ENCODE measurements at regions not wholly inside any gene's neighbourhood (a gene's known extent, or its start where the extent isn't known, plus 50 kb on each side); places are given as distances from the start of the nearest gene placed in this dataset.

- Mint-ChIP-seq H3K36me3 (no peaks in the 10 kb centered on the region), H3K4me1 (no peaks in the 10 kb centered on the region), H3K27ac (no peak overlapping the region), H3K4me3 (no peak overlapping the region), H3K9me3 (no peaks in the 10 kb centered on the region), H3K27me3 (ENCODE audit: low read depth) (peaks cover 6% of the 10 kb centered on the region)
- DNase-seq (ENCODE audit: low spot score in 2 of 2, unreplicated experiment in 2 of 2), result no peak
- no peak for TF ChIP-seq CTCF (IDR thresholded peaks at IDR 0.05; ENCODE audit: unreplicated experiment)
These were observed 227.9 kb downstream of the HNRNPD start for GRCh38 chr4:82145850-82146249.

GRCh38 chr4:82140422-82140821 is 233.4 kb downstream of the HNRNPD start:
- Mint-ChIP-seq H3K9me3 (peaks cover 9% of the 10 kb centered on the region), H3K4me1 (no peaks in the 10 kb centered on the region), H3K4me3 (no peak overlapping the region), H3K27ac (no peak overlapping the region), H3K27me3 (ENCODE audit: low read depth) (peaks cover 1% of the 10 kb centered on the region), H3K36me3 (no peaks in the 10 kb centered on the region)
- TF ChIP-seq CTCF (IDR thresholded peaks at IDR 0.05; ENCODE audit: unreplicated experiment), result no peak
- DNase-seq (ENCODE audit: low spot score in 2 of 2, unreplicated experiment in 2 of 2), result no peak

- Mint-ChIP-seq H3K4me1 (no peaks in the 10 kb centered on the region), H3K27me3 (ENCODE audit: low read depth) (peaks cover 5% of the 10 kb centered on the region), H3K36me3 (no peaks in the 10 kb centered on the region), H3K4me3 (no peak overlapping the region), H3K9me3 (peaks cover 9% of the 10 kb centered on the region), H3K27ac (no peak overlapping the region)
- no peak for TF ChIP-seq CTCF (IDR thresholded peaks at IDR 0.05; ENCODE audit: unreplicated experiment)
- DNase-seq (ENCODE audit: low spot score in 2 of 2, unreplicated experiment in 2 of 2), result no peak
These were observed 234.5 kb downstream of the HNRNPD start for GRCh38 chr4:82139287-82139686.

- DNase-seq (ENCODE audit: low spot score in 2 of 2, unreplicated experiment in 2 of 2), result no peak
- TF ChIP-seq CTCF (IDR thresholded peaks at IDR 0.05; ENCODE audit: unreplicated experiment), result no peak
- H3K4me3 Mint-ChIP-seq, result no peak overlapping the region
- H3K4me1 Mint-ChIP-seq, result no peaks in the 10 kb centered on the region
- H3K27ac Mint-ChIP-seq, result no peak overlapping the region
- H3K36me3 Mint-ChIP-seq, result no peaks in the 10 kb centered on the region
- peaks cover 12% of the 10 kb centered on the region for H3K27me3 Mint-ChIP-seq (ENCODE audit: low read depth)
- peaks cover 9% of the 10 kb centered on the region for H3K9me3 Mint-ChIP-seq
These were observed 235.4 kb downstream of the HNRNPD start for GRCh38 chr4:82138374-82138773.

GRCh38 chr4:82136161-82136801 is 237.5 kb downstream of the HNRNPD start:
- Mint-ChIP-seq H3K4me3 (no peak overlapping the region), H3K36me3 (no peaks in the 10 kb centered on the region), H3K4me1 (no peaks in the 10 kb centered on the region), H3K27ac (no peak overlapping the region), H3K9me3 (peaks cover 9% of the 10 kb centered on the region), H3K27me3 (ENCODE audit: low read depth) (peaks cover 16% of the 10 kb centered on the region)
- DNase-seq (ENCODE audit: low spot score in 2 of 2, unreplicated experiment in 2 of 2), result no peak
- no peak for TF ChIP-seq CTCF (IDR thresholded peaks at IDR 0.05; ENCODE audit: unreplicated experiment)

- peaks cover 5% of the 10 kb centered on the region for H3K9me3 Mint-ChIP-seq
- DNase-seq (ENCODE audit: low spot score in 2 of 2, unreplicated experiment in 2 of 2), result no peak
- peaks cover 7% of the 10 kb centered on the region for H3K27me3 Mint-ChIP-seq (ENCODE audit: low read depth)
- TF ChIP-seq CTCF (IDR thresholded peaks at IDR 0.05; ENCODE audit: unreplicated experiment), result no peak
- H3K4me1 Mint-ChIP-seq, result peaks cover 15% of the 10 kb centered on the region
- no peak overlapping the region for H3K4me3 Mint-ChIP-seq
- no peak overlapping the region for H3K27ac Mint-ChIP-seq
- H3K36me3 Mint-ChIP-seq, result no peaks in the 10 kb centered on the region
These were observed 245.4 kb downstream of the HNRNPD start for GRCh38 chr4:82128355-82128754.
